K562 (cell line): ENCODE measurements at regions not wholly inside any gene's neighbourhood (a gene's known extent, or its start where the extent isn't known, plus 50 kb on each side); places are given as distances from the start of the nearest gene placed in this dataset.

Experiments used
- ATAC-seq: fragments of 200-7000 bp; cut with Tn5 transposase; 3 replicates; pipeline ENCODE4 v1.9.1; 2020; ENCODE audit warnings: moderate library complexity
- BruUV-seq: library from RNA; stranded (reverse); fragments of 400-500 nt; replicated peaks from 2 replicates; lab custom pipeline; 2021; lab: Mats Ljungman, UMichigan
- CTCF ChIA-PET: fragments of 300-600 bp; formaldehyde crosslinking; extraction: SDS; loops from one replicate; lab custom pipeline; 2021; ENCODE audit warnings: low intra/inter-chr PET ratio; lab: Yijun Ruan, JAX
- POLR2A ChIA-PET: fragments of 300-600, 350-650 bp; sonication (Branson Sonifier 250); formaldehyde crosslinking; extraction: SDS; loops from one replicate; lab custom pipeline; 2021; ENCODE audit warnings: antibody characterized with exemption, inconsistent platforms; lab: Yijun Ruan, JAX
- DNase-seq, 4 experiments: peaks; one replicate each; pipeline versions ENCODE4 v3.0.0 to v3.0.0-alpha.2; 2011 to 2018; ENCODE audit warnings: low spot score in 3 of 4, mixed read lengths in 3 of 4; ENCODE audit errors: extremely low read depth in 1 of 4
- FAIRE-seq: peaks from 2 replicates; lab custom pipeline; 2011; peaks lifted over from hg19 to GRCh38; lab: Jason Lieb, UNC
- H2AFZ ChIP-seq: 2 replicates; pipeline ENCODE4 v1.6.0; 2011; ENCODE audit warnings: low read depth, low read length, control low read depth, inconsistent platforms
- H3K27ac ChIP-seq: fragments of 200-600 bp; 3 replicates; pipeline ENCODE4 v1.8.0; 2011; ENCODE audit warnings: low read depth, mild to moderate bottlenecking, control low read depth, inconsistent platforms, low read length, moderate library complexity, mixed read lengths; ENCODE audit errors: extremely low read depth
- H3K27me3 ChIP-seq, 2 experiments: fragments of 300-600 bp in 1 of 2; 2 replicates in 1 of 2; 3 replicates in 1 of 2; pipeline versions ENCODE4 v1.6.0 to v1.8.0; 2011; ENCODE audit warnings: inconsistent platforms in 2 of 2, low read length in 2 of 2, mild to moderate bottlenecking in 1 of 2, mixed read lengths in 1 of 2, moderate library complexity in 1 of 2; ENCODE audit not compliant: control insufficient read depth in 2 of 2, insufficient read depth in 2 of 2
- H3K36me3 ChIP-seq: fragments of 300-600 bp; 3 replicates; pipeline ENCODE4 v1.8.0; 2011; ENCODE audit warnings: mild to moderate bottlenecking, low read length, inconsistent platforms; ENCODE audit not compliant: control insufficient read depth, insufficient read depth
- H3K4me1 ChIP-seq, 2 experiments: fragments of 200-600 bp in 1 of 2; replicated peaks in 1 of 2; 2 replicates in 1 of 2; 3 replicates in 1 of 2; pipeline versions ENCODE4 v1.5.1 to v1.8.0; 2011; ENCODE audit warnings: inconsistent platforms in 2 of 2, low read length in 2 of 2, mild to moderate bottlenecking in 1 of 2, mixed read lengths in 1 of 2, moderate library complexity in 1 of 2; ENCODE audit not compliant: control insufficient read depth in 2 of 2, insufficient read depth in 2 of 2
- H3K4me2 ChIP-seq: 2 replicates; pipeline ENCODE4 v1.6.1; 2011; ENCODE audit warnings: low read length, control low read depth, inconsistent platforms, mixed read lengths; ENCODE audit not compliant: insufficient read depth
- H3K4me3 ChIP-seq: fragments of 200-600 bp; sonication (generic), shearing (Covaris generic); 2 replicates; pipeline ENCODE4 v1.5.1; 2016; ENCODE audit warnings: control low read depth, inconsistent platforms
- H3K79me2 ChIP-seq: fragments of 200-600 bp; 3 replicates; pipeline ENCODE4 v1.8.0; 2011; ENCODE audit warnings: low read length, inconsistent platforms; ENCODE audit not compliant: control insufficient read depth, insufficient read depth
- H3K9ac ChIP-seq, 2 experiments: 2 replicates each; pipeline versions ENCODE4 v1.6.0 to v1.6.1; 2011; ENCODE audit warnings: low read depth in 2 of 2, low read length in 2 of 2, control low read depth in 1 of 2, inconsistent platforms in 1 of 2, mild to moderate bottlenecking in 1 of 2, mixed read lengths in 1 of 2; ENCODE audit not compliant: insufficient read depth in 1 of 2
- H3K9me1 ChIP-seq: one replicate; pipeline ENCODE4 v1.6.0; 2011; ENCODE audit warnings: inconsistent platforms, mild to moderate bottlenecking, low read length, moderate library complexity; ENCODE audit not compliant: control insufficient read depth, insufficient read depth
- H3K9me3 ChIP-seq: replicated peaks from 2 replicates; pipeline ENCODE4 v1.5.1; 2011; ENCODE audit warnings: low read depth, low read length, inconsistent platforms; ENCODE audit not compliant: control insufficient read depth, insufficient read depth
- H4K20me1 ChIP-seq: replicated peaks from 2 replicates; pipeline ENCODE4 v1.6.1; 2011; ENCODE audit warnings: low read length, inconsistent platforms, mixed read lengths; ENCODE audit not compliant: control insufficient read depth, insufficient read depth
- AFF1 ChIP-seq, 2 experiments: fragments of 450-650 bp; IDR thresholded peaks; 2 replicates each; pipeline ENCODE4 v1.6.1; 2018; ENCODE audit warnings: mild to moderate bottlenecking in 2 of 2, low read depth in 1 of 2; ENCODE audit not compliant: partially characterized antibody in 2 of 2
- ARID4B ChIP-seq: sonication (generic); formaldehyde crosslinking; IDR thresholded peaks from 2 replicates; pipeline ENCODE4 v1.8.0; 2022; ENCODE audit warnings: mild to moderate bottlenecking, missing genetic modification reagents
- BCL6 ChIP-seq: fragments of 250-450 bp; sonication (Bioruptor Pico); IDR thresholded peaks from 2 replicates; pipeline ENCODE4 v1.4.0; 2020
- ETV6 ChIP-seq, 3 experiments: fragments of 150-350 bp in 1 of 3; sonication (generic) in 1 of 3; formaldehyde crosslinking in 1 of 3; IDR thresholded peaks; 2 replicates each; pipeline versions ENCODE4 v1.6.1 to v1.8.0; 2014 to 2022; ENCODE audit warnings: borderline replicate concordance in 2 of 3, low read depth in 2 of 3, antibody characterized with exemption in 1 of 3, low read length in 1 of 3, mild to moderate bottlenecking in 1 of 3, missing genetic modification reagents in 1 of 3
- FOSL1 ChIP-seq: fragments of 200-800 bp; sonication (Bioruptor generic); conservative IDR thresholded peaks from 2 replicates; pipeline ENCODE4 v1.6.1; 2016; ENCODE audit warnings: missing genetic modification characterization, missing compliant biosample characterization
- FOXJ3 ChIP-seq: sonication (generic); formaldehyde crosslinking; IDR thresholded peaks from 2 replicates; pipeline ENCODE4 v1.4.0; 2020; ENCODE audit warnings: mild to moderate bottlenecking, missing genetic modification reagents
- MCM5 ChIP-seq: fragments of 450-650 bp; IDR thresholded peaks from 2 replicates; pipeline ENCODE4 v1.6.1; 2016; ENCODE audit warnings: low read depth
- PHB ChIP-seq: fragments of 250-450 bp; sonication (Bioruptor Pico); IDR thresholded peaks from 2 replicates; pipeline ENCODE4 v1.5.0; 2021
- RBBP5 ChIP-seq: fragments of 200-600 bp; sonication (generic); IDR thresholded peaks from 2 replicates; pipeline ENCODE4 v1.6.1; 2012; ENCODE audit warnings: borderline replicate concordance, mild to moderate bottlenecking, low read length, control low read depth, inconsistent platforms; ENCODE audit not compliant: insufficient read depth, poor library complexity, severe bottlenecking
- RBM25 ChIP-seq: fragments of 200-400 bp; formaldehyde crosslinking; IDR thresholded peaks from 2 replicates; pipeline ENCODE4 v1.6.1; 2018; ENCODE audit warnings: low read length, low read depth, moderate library complexity; ENCODE audit not compliant: severe bottlenecking
- SRF ChIP-seq, 2 experiments: fragments of 250-450, 450-650 bp in 1 of 2; sonication (Bioruptor Pico) in 1 of 2; sonication (generic) in 1 of 2; formaldehyde crosslinking; IDR thresholded peaks; 2 replicates each; pipeline versions ENCODE4 v1.5.0 to v1.5.1; 2020 to 2022; ENCODE audit warnings: mild to moderate bottlenecking in 1 of 2, missing genetic modification reagents in 1 of 2
- TAF15 ChIP-seq: fragments of 200-400 bp; formaldehyde crosslinking; IDR thresholded peaks from 2 replicates; pipeline ENCODE4 v1.6.1; 2017; ENCODE audit warnings: mild to moderate bottlenecking, low read depth, low read length, moderate library complexity
- WGBS: fragments of 100-300 bp; shearing (Covaris generic); methylation state at CpG from one replicate; pipeline ENCODE4 v1.1.6; 2016; ENCODE audit warnings: low coverage, mixed read lengths; ENCODE audit not compliant: insufficient coverage; ENCODE audit errors: missing lambda C conversion rate; 5-methylcytosine and 5-hydroxymethylcytosine counted together
- in situ Hi-C: fragments of 300-500 bp; cut with MboI; formaldehyde crosslinking; loops from 4 replicates; pipeline ENCODE4 v1.15.0; 2018; ENCODE audit warnings: inconsistent platforms, mixed read lengths
- intact Hi-C: fragments of 100-400 bp; cut with micrococcal nuclease; formaldehyde crosslinking; loops from 2 replicates; pipeline ENCODE4 v1.14.2; 2022

- Histone ChIP-seq H3K9me3 (no peaks in the 10 kb centered on the region), H3K4me3 (peak overlapping the region; percentile 57), H3K27me3 (no peaks in the 10 kb centered on the region), H3K27ac (no peak overlapping the region; the same call in 2 of the 3 replicates), H3K4me2 (peak overlapping the region; percentile 98), H3K9ac (peak overlapping the region; percentile 63 to 89), H2AFZ (peak overlapping the region; percentile 93), H3K36me3 (no peaks in the 10 kb centered on the region), H3K79me2 (no peaks in the 10 kb centered on the region), H3K9me1 (no peaks in the 10 kb centered on the region), H3K4me1 (peaks cover 18 to 31% of the 10 kb centered on the region in 2 experiments), H4K20me1 (no peaks in the 10 kb centered on the region; the same call in 1 of the 2 replicates)
- FAIRE-seq, result no peak
- POLR2A ChIA-PET, result interaction anchor here (1.5 kb wide), 1 partner anchor 43 kb away, joined by 7 read pairs; no protein-coding TSS in a partner anchor
- in situ Hi-C loops (no loop called here), intact Hi-C loops (no loop called here)
- peak in 2 of 4 experiments; percentile 60 for DNase-seq
- ATAC-seq, result peak; percentile 58
- BruUV-seq, result no TSS peak
- CTCF ChIA-PET, result no interaction called here
- WGBS, result 1% methylated on average over 43 of the region's 78 CpGs
- TF ChIP-seq FOSL1 (tag) (no peak), MCM5 (no peak), BCL6 (no peak), SRF (CRISPR knock-in tag; IDR thresholded peaks at IDR 0.05) (no peak), ARID4B (no peak), PHB (CRISPR knock-in tag) (no peak), ETV6 (IDR thresholded peaks at IDR 0.05; ENCODE audit: borderline replicate concordance in 1 of 2, low read depth in 2 of 2, low read length in 1 of 2) (no peak), ETV6 (CRISPR knock-in tag; IDR thresholded peaks at IDR 0.05; ENCODE audit: borderline replicate concordance) (no peak), RBBP5 (peak; percentile 63), RBM25 (no peak), FOXJ3 (CRISPR knock-in tag) (no peak), AFF1 (IDR thresholded peaks at IDR 0.05; ENCODE audit: low read depth in 1 of 2, partially characterized antibody in 2 of 2) (no peak), TAF15 (no peak)
These were observed 61.3 kb upstream of the EPB41L1 start for GRCh38 chr20:36093025-36093803.
